PFSK-1 (cell line): ENCODE measurements at regions not wholly inside any gene's neighbourhood (a gene's known extent, or its start where the extent isn't known, plus 50 kb on each side); places are given as distances from the start of the nearest gene placed in this dataset.

Source experiments
- POLR2AphosphoS5 ChIP-seq: IDR thresholded peaks from 2 replicates; pipeline ENCODE4 v1.6.1; 2012; ENCODE audit warnings: low read depth, mild to moderate bottlenecking, control low read depth, low read length, moderate library complexity
- TF ChIP-seq, protein P1 (sequence below), 2 experiments: IDR thresholded peaks; 2 replicates each; pipeline versions ENCODE4 v1.6.1 to v1.8.0; 2011 to 2012; ENCODE audit warnings: low read depth in 2 of 2, low read length in 2 of 2, control low read depth in 1 of 2, inconsistent platforms in 1 of 2, mild to moderate bottlenecking in 1 of 2, moderate library complexity in 1 of 2; ENCODE audit not compliant: insufficient read depth in 1 of 2

DNA sequence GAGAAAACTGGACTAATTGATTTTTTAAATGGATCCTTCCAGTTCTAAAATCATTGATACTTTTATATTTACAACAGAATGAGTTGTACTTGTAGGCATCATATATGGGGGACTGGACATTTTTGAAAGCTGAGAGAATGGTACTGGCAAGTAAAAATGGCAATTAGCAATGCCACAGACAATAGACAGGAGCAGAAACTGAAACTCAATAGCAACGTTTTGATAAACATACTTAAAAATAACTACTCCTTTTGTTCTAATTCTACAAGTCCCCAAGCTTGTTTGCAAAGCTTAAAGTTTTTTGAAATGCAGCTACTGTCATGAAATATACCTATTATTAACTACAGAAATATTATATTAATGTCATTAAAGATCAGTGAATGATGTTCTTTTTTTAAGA lies 52.8 kb upstream of the FBXL7 start:
- no peak for TF ChIP-seq POLR2AphosphoS5
- TF ChIP-seq, protein P1, sequence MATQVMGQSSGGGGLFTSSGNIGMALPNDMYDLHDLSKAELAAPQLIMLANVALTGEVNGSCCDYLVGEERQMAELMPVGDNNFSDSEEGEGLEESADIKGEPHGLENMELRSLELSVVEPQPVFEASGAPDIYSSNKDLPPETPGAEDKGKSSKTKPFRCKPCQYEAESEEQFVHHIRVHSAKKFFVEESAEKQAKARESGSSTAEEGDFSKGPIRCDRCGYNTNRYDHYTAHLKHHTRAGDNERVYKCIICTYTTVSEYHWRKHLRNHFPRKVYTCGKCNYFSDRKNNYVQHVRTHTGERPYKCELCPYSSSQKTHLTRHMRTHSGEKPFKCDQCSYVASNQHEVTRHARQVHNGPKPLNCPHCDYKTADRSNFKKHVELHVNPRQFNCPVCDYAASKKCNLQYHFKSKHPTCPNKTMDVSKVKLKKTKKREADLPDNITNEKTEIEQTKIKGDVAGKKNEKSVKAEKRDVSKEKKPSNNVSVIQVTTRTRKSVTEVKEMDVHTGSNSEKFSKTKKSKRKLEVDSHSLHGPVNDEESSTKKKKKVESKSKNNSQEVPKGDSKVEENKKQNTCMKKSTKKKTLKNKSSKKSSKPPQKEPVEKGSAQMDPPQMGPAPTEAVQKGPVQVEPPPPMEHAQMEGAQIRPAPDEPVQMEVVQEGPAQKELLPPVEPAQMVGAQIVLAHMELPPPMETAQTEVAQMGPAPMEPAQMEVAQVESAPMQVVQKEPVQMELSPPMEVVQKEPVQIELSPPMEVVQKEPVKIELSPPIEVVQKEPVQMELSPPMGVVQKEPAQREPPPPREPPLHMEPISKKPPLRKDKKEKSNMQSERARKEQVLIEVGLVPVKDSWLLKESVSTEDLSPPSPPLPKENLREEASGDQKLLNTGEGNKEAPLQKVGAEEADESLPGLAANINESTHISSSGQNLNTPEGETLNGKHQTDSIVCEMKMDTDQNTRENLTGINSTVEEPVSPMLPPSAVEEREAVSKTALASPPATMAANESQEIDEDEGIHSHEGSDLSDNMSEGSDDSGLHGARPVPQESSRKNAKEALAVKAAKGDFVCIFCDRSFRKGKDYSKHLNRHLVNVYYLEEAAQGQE (IDR thresholded peaks at IDR 0.05; ENCODE audit: insufficient read depth in 1 of 2, low read depth in 2 of 2, low read length in 2 of 2) = no peak
